ENCODE measurements at regions not wholly inside any gene's neighbourhood (a gene's known extent, or its start where the extent isn't known, plus 50 kb on each side); places are given as distances from the start of the nearest gene placed in this dataset.

GRCh38 chr9:31839273-31839672 is 545.2 kb upstream of the ACO1 start:
- Histone ChIP-seq H3K14ac (replicated peaks; ENCODE audit: low read depth, low read length) (no peak overlapping the region), H3K27me3 (ENCODE audit: control insufficient read depth, insufficient read depth, low read length) (no peaks in the 10 kb centered on the region), H4K20me1 (ENCODE audit: insufficient read depth, low read length) (no peaks in the 10 kb centered on the region), H3K18ac (ENCODE audit: low read depth, low read length) (no peak overlapping the region), H3K9me3 (ENCODE audit: control insufficient read depth, insufficient read depth, low read length) (no peaks in the 10 kb centered on the region; the same call in 1 of the 2 replicates), H4K5ac (ENCODE audit: low read depth, low read length) (no peak overlapping the region), H2AK9ac (replicated peaks; ENCODE audit: low read depth, low read length, poor library complexity) (no peak overlapping the region), H3K36me3 (ENCODE audit: control insufficient read depth, insufficient read depth, low read length) (no peaks in the 10 kb centered on the region), H4K8ac (ENCODE audit: low read depth in 2 of 2, low read length in 2 of 2) (no peak overlapping the region), H3K23ac (ENCODE audit: low read depth, low read length) (no peak overlapping the region), H2AK5ac (ENCODE audit: low read depth, low read length) (no peak overlapping the region), H4K91ac (ENCODE audit: insufficient read depth, low read depth, low read length) (no peak overlapping the region), H3K56ac (ENCODE audit: extremely low read depth, insufficient read depth, low read length) (no peak overlapping the region), H2BK15ac (ENCODE audit: low read depth, low read length) (no peak overlapping the region), H2AFZ (replicated peaks; ENCODE audit: low read length, poor library complexity) (no peak overlapping the region), H3K9ac (ENCODE audit: low read depth, low read length) (no peak overlapping the region), H3K4me3 (ENCODE audit: insufficient read depth, low read depth, low read length) (no peak overlapping the region), H3K4me1 (ENCODE audit: control insufficient read depth, insufficient read depth, low read length) (no peaks in the 10 kb centered on the region), H2BK120ac (ENCODE audit: low read depth, low read length) (no peak overlapping the region), H3K9me1 (ENCODE audit: insufficient read depth, low read length) (no peaks in the 10 kb centered on the region), H3K27ac (ENCODE audit: insufficient read depth, low read length) (no peak overlapping the region), H3K4ac (ENCODE audit: low read depth, low read length) (no peak overlapping the region), H3K4me2 (ENCODE audit: low read depth, low read length) (no peak overlapping the region), H3K79me1 (ENCODE audit: low read depth in 1 of 2, low read length in 2 of 2) (no peaks in the 10 kb centered on the region), H2BK5ac (ENCODE audit: low read depth, low read length, poor library complexity, severe bottlenecking) (no peak overlapping the region), H2BK20ac (ENCODE audit: low read depth, low read length) (no peak overlapping the region)
- dilution Hi-C loops (cut with HindIII; ENCODE audit: low sequenced_read_pairs, unreplicated experiment) (no loop called here), in situ Hi-C loops (cut with MboI; ENCODE audit: low sequenced_read_pairs) (no loop called here), intact Hi-C loops (cut with micrococcal nuclease) (no loop called here)
- TF ChIP-seq USF2 (IDR thresholded peaks at IDR 0.05; ENCODE audit: low read depth, low read length) (no peak), POLR2A (IDR thresholded peaks at IDR 0.05; ENCODE audit: low read depth, low read length) (no peak), RFX5 (IDR thresholded peaks at IDR 0.05; ENCODE audit: low read depth, low read length) (no peak), ELK1 (IDR thresholded peaks at IDR 0.05; ENCODE audit: borderline replicate concordance, low read depth, low read length) (no peak), NFE2L2 (IDR thresholded peaks at IDR 0.05; ENCODE audit: low read depth, low read length) (no peak), CTCF (conservative IDR thresholded peaks at IDR 0.05; ENCODE audit: low read depth, low read length) (no peak), RCOR1 (IDR thresholded peaks at IDR 0.05; ENCODE audit: insufficient replicate concordance, low read length) (no peak), CEBPB (IDR thresholded peaks at IDR 0.05; ENCODE audit: low read depth, low read length) (no peak), MAFK (IDR thresholded peaks at IDR 0.05; ENCODE audit: low read depth, low read length) (no peak), CHD1 (IDR thresholded peaks at IDR 0.05; ENCODE audit: low read depth, low read length) (no peak), BHLHE40 (IDR thresholded peaks at IDR 0.05; ENCODE audit: low read depth, low read length) (no peak), MAZ (IDR thresholded peaks at IDR 0.05; ENCODE audit: borderline replicate concordance, low read depth, low read length) (no peak), RAD21 (IDR thresholded peaks at IDR 0.05; ENCODE audit: low read length) (no peak), SMC3 (IDR thresholded peaks at IDR 0.05; ENCODE audit: low read depth, low read length) (no peak), FOS (IDR thresholded peaks at IDR 0.05; ENCODE audit: low read depth, low read length) (no peak), MXI1 (IDR thresholded peaks at IDR 0.05; ENCODE audit: borderline replicate concordance, low read depth, low read length) (no peak)
- ChIA-PET CTCF (no interaction called here), POLR2A (ENCODE audit: unreplicated experiment) (no interaction called here)
- BruUV-seq (replicated peaks), result no TSS peak
- no peak for DNase-seq
- WGBS, 2 experiments (ENCODE audit: extremely low coverage in 2 of 2, insufficient read length in 1 of 2), result 0% methylated on average over 1 of the region's 1 CpG; no CpG with 5 or more reads in 1 of the 2 experiments
- no peak for ATAC-seq (ENCODE audit: low read depth)
